ENCODE measurements at regions not wholly inside any gene's neighbourhood (a gene's known extent, or its start where the extent isn't known, plus 50 kb on each side); places are given as distances from the start of the nearest gene placed in this dataset.
"Not testable (repeated sequence)": the region's sequence is repeated elsewhere in the genome, so short reads cannot be mapped to it uniquely, and the experiment has no call there.

DNA sequence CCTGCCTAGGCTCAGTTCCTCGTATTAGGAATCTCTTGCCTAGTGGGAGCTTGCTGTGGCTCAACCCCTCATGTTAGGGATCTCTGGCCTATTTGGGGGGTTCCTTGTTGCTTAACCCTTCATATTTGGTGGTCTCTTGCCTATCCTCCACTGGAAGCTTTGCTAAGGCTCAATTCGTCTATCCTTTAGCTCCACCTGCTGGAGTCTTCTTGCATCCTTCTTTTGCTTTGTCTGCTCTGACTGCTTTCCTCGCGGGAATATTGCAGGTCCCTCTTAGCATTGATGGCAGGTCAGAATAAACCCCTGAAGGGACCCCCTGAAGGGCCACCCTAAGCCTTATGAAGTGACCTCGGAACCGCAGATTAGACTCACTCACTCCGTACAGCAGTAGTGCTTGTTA, 203.0 kb upstream of the TBX18 start:
- H3K27me3 ChIP-seq (ENCODE audit: control insufficient read depth, insufficient read depth, low read length) = no peaks in the 10 kb centered on the region
- H3K36me3 ChIP-seq (ENCODE audit: control insufficient read depth, insufficient read depth, low read length) = no peaks in the 10 kb centered on the region
- ATAC-seq (no peak), DNase-seq (ENCODE audit: low read depth, low spot score) (peak; percentile 15)
- intact Hi-C loops (cut with micrococcal nuclease; ENCODE audit: unreplicated experiment) (loop anchor here (5.0 to 10.0 kb wide), 2 partner anchors 203 to 540 kb away; partner anchors contain the start of gene TBX18), in situ Hi-C loops (cut with HindIII; ENCODE audit: low pct_unique_long_range_greater_than_20kb, low sequenced_read_pairs) (no loop called here)
- no peak overlapping the region for H3K27ac ChIP-seq (ENCODE audit: low read length)
- no peaks in the 10 kb centered on the region for H3K9me3 ChIP-seq (ENCODE audit: control insufficient read depth, insufficient read depth, low read depth, low read length)
- BruUV-seq (replicated peaks) = no TSS peak
- no peaks in the 10 kb centered on the region for H3K4me1 ChIP-seq (ENCODE audit: control insufficient read depth, insufficient read depth, low read length)
- TF ChIP-seq TCF7L2 (IDR thresholded peaks at IDR 0.05; ENCODE audit: low read depth, low read length) = no peak
- TF ChIP-seq, protein P1, sequence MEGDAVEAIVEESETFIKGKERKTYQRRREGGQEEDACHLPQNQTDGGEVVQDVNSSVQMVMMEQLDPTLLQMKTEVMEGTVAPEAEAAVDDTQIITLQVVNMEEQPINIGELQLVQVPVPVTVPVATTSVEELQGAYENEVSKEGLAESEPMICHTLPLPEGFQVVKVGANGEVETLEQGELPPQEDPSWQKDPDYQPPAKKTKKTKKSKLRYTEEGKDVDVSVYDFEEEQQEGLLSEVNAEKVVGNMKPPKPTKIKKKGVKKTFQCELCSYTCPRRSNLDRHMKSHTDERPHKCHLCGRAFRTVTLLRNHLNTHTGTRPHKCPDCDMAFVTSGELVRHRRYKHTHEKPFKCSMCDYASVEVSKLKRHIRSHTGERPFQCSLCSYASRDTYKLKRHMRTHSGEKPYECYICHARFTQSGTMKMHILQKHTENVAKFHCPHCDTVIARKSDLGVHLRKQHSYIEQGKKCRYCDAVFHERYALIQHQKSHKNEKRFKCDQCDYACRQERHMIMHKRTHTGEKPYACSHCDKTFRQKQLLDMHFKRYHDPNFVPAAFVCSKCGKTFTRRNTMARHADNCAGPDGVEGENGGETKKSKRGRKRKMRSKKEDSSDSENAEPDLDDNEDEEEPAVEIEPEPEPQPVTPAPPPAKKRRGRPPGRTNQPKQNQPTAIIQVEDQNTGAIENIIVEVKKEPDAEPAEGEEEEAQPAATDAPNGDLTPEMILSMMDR (IDR thresholded peaks at IDR 0.05) = peak; percentile 66
- POLR2A ChIA-PET = no interaction called here
- H3K4me3 ChIP-seq (ENCODE audit: low read depth in 2 of 2, low read length in 2 of 2) = no peak overlapping the region
- CTCF ChIA-PET = no interaction called here

DNA sequence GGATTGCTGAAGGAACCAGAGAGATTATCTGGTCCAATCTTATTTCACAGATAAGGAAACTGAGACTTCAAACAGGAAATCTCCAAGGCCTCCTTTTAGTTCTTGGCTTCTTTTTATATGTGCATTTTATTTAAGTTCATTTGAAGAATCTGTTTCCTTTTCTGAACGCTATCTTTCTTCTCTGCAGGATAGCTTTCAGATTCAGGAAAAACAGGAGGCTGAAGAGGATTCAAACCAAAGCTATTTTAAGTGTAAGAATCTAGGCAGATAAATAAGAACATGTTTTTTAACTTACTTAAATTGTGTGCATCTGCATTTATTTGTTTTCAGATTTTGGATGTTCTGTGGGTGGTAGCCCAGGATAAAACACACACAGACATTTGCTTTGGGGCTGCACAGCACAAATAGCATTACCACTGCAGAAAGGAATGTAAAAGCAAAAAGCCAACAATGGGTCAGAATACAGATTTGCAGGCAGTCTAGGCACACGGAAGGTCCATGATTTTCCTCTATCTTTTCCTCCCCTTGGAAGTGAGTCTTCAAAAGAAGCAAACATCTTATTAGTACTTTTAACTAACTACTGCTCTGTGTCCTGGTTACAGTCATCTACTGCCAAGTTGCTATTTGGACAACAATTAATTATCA, 188.8 kb upstream of the TBX18 start:
- BruUV-seq (replicated peaks) = no TSS peak
- Histone ChIP-seq H3K27me3 (ENCODE audit: control insufficient read depth, insufficient read depth, low read length) (no peaks in the 10 kb centered on the region), H3K27ac (ENCODE audit: low read length) (no peak overlapping the region), H3K36me3 (ENCODE audit: control insufficient read depth, insufficient read depth, low read length) (no peaks in the 10 kb centered on the region), H3K4me3 (ENCODE audit: low read depth in 2 of 2, low read length in 2 of 2) (no peak overlapping the region), H3K4me1 (ENCODE audit: control insufficient read depth, insufficient read depth, low read length) (no peaks in the 10 kb centered on the region), H3K9me3 (ENCODE audit: control insufficient read depth, insufficient read depth, low read depth, low read length) (no peaks in the 10 kb centered on the region)
- intact Hi-C loops (cut with micrococcal nuclease; ENCODE audit: unreplicated experiment) = no loop called here
- POLR2A ChIA-PET = no interaction called here
- DNase-seq (ENCODE audit: low read depth, low spot score) = no peak
- in situ Hi-C loops (cut with HindIII; ENCODE audit: low pct_unique_long_range_greater_than_20kb, low sequenced_read_pairs) = no loop called here
- TF ChIP-seq, protein P1 (IDR thresholded peaks at IDR 0.05) = no peak
- CTCF ChIA-PET = no interaction called here
- ATAC-seq = no peak

DNA sequence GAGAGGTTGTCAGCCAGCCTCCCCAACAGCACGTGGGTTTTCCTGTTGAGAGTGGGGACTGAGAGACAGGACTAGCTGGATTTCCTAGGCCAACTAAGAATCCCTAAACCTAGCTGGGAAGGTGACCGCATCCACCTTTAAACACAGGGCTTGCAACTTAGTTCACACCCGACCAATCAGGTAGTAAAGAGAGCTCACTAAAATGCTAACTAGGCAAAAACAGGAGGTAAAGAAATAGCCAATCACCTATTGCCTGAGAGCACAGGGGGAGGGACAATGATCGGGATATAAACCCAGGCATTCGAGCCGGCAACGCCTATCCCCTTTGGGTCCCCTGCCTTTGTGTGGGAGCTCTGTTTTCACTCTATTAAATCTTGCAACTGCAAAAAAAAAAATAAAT, 180.5 kb upstream of the TBX18 start:
- POLR2A ChIA-PET; H3K4me1 ChIP-seq (ENCODE audit: control insufficient read depth, insufficient read depth, low read length); H3K4me3 ChIP-seq (ENCODE audit: low read depth in 2 of 2, low read length in 2 of 2); ATAC-seq; BruUV-seq (replicated peaks); H3K9me3 ChIP-seq (ENCODE audit: control insufficient read depth, insufficient read depth, low read depth, low read length); in situ Hi-C loops (cut with HindIII; ENCODE audit: low pct_unique_long_range_greater_than_20kb, low sequenced_read_pairs); intact Hi-C loops (cut with micrococcal nuclease; ENCODE audit: unreplicated experiment); H3K36me3 ChIP-seq (ENCODE audit: control insufficient read depth, insufficient read depth, low read length); H3K27me3 ChIP-seq (ENCODE audit: control insufficient read depth, insufficient read depth, low read length); DNase-seq (ENCODE audit: low read depth, low spot score); H3K27ac ChIP-seq (ENCODE audit: low read length): not testable (repeated sequence)
- CTCF ChIA-PET = interaction anchor here (0.6 kb wide), 1 partner anchor 1375 kb away, joined by 3 read pairs; no protein-coding TSS in a partner anchor

DNA sequence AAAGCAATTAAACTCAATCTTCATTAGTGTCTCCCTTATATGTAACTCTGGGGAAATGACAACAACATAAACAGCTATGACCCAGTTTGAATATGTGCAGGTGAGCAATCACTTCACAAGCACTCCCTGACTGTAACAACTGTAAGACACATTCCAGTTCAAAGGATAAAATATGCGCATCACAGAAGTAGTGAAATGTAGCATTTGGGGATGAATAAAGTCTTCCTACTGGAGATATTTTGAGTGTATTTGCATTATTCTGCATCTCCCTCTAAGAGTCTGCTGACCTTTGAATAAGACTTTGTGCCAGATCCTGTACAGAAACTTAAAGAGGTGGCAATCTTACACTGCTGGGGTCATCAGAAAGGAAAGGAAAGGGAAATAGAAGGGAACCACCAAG, 179.5 kb upstream of the TBX18 start:
- intact Hi-C loops (cut with micrococcal nuclease; ENCODE audit: unreplicated experiment) (no loop called here), in situ Hi-C loops (cut with HindIII; ENCODE audit: low pct_unique_long_range_greater_than_20kb, low sequenced_read_pairs) (no loop called here)
- Histone ChIP-seq H3K9me3 (ENCODE audit: control insufficient read depth, insufficient read depth, low read depth, low read length) (no peaks in the 10 kb centered on the region), H3K27ac (ENCODE audit: low read length) (no peak overlapping the region), H3K4me1 (ENCODE audit: control insufficient read depth, insufficient read depth, low read length) (no peaks in the 10 kb centered on the region), H3K36me3 (ENCODE audit: control insufficient read depth, insufficient read depth, low read length) (no peaks in the 10 kb centered on the region), H3K4me3 (ENCODE audit: low read depth in 2 of 2, low read length in 2 of 2) (no peak overlapping the region), H3K27me3 (ENCODE audit: control insufficient read depth, insufficient read depth, low read length) (no peaks in the 10 kb centered on the region)
- no peak for DNase-seq (ENCODE audit: low read depth, low spot score)
- TF ChIP-seq TCF7L2 (IDR thresholded peaks at IDR 0.05; ENCODE audit: low read depth, low read length) (no peak), POLR2AphosphoS5 (IDR thresholded peaks at IDR 0.05; ENCODE audit: low read depth, low read length) (no peak), SIN3A (IDR thresholded peaks at IDR 0.05; ENCODE audit: borderline replicate concordance, insufficient read depth, low read depth, low read length) (no peak)
- TF ChIP-seq, protein P2, sequence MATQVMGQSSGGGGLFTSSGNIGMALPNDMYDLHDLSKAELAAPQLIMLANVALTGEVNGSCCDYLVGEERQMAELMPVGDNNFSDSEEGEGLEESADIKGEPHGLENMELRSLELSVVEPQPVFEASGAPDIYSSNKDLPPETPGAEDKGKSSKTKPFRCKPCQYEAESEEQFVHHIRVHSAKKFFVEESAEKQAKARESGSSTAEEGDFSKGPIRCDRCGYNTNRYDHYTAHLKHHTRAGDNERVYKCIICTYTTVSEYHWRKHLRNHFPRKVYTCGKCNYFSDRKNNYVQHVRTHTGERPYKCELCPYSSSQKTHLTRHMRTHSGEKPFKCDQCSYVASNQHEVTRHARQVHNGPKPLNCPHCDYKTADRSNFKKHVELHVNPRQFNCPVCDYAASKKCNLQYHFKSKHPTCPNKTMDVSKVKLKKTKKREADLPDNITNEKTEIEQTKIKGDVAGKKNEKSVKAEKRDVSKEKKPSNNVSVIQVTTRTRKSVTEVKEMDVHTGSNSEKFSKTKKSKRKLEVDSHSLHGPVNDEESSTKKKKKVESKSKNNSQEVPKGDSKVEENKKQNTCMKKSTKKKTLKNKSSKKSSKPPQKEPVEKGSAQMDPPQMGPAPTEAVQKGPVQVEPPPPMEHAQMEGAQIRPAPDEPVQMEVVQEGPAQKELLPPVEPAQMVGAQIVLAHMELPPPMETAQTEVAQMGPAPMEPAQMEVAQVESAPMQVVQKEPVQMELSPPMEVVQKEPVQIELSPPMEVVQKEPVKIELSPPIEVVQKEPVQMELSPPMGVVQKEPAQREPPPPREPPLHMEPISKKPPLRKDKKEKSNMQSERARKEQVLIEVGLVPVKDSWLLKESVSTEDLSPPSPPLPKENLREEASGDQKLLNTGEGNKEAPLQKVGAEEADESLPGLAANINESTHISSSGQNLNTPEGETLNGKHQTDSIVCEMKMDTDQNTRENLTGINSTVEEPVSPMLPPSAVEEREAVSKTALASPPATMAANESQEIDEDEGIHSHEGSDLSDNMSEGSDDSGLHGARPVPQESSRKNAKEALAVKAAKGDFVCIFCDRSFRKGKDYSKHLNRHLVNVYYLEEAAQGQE (IDR thresholded peaks at IDR 0.05; ENCODE audit: insufficient read depth in 1 of 2, low read depth in 2 of 2, low read length in 1 of 2) = no peak
- TF ChIP-seq, protein P1 (IDR thresholded peaks at IDR 0.05) = no peak
- BruUV-seq (replicated peaks) = no TSS peak
- ChIA-PET POLR2A (no interaction called here), CTCF (no interaction called here)
- no peak for ATAC-seq
